HG03354 (cell line): ENCODE measurements at regions not wholly inside any gene's neighbourhood (a gene's known extent, or its start where the extent isn't known, plus 50 kb on each side); places are given as distances from the start of the nearest gene placed in this dataset.
"Not testable (repeated sequence)": the region's sequence is repeated elsewhere in the genome, so short reads cannot be mapped to it uniquely, and the experiment has no call there.

Experiments
- ATAC-seq: cut with Tn5 transposase; IDR thresholded peaks from one replicate; pipeline ENCODE4 v1.9.1; 2021; ENCODE audit warnings: mild to moderate bottlenecking; ENCODE audit not compliant: unreplicated experiment, poor library complexity, severe bottlenecking

DNA sequence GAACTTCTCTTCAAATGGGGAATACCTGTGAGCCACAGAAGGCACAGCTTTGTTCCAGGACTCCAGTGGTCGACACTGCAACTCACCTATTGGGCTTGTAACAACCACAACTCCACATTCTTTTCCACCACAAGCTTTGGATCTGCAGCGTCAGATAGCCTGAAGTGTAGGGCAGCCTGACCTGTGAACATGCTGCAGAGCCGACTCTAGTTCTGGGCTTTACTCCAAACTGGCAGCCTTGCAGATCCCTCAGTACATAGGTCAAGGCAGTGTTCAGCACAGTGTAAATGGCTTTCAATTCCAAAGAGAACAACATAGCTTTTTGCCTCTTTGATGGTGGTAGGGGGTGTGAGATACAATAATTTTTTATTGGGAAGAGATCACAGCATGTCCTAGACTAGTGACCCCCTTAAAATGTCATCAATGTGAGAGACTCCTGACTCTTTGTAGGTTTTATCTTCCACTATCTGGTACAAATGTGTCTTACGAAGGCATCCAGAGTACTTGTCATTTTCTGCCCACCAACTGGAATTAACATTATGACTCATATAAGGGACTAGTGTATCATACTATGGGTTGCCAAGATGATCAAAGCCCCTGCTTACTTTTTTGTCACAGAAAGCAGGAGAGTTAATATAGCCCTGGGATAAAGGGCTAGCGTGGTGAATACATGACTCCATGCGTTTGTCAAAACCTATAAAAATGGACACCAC, 149.8 kb downstream of the COPS8 start:
- ATAC-seq, result no peak

DNA sequence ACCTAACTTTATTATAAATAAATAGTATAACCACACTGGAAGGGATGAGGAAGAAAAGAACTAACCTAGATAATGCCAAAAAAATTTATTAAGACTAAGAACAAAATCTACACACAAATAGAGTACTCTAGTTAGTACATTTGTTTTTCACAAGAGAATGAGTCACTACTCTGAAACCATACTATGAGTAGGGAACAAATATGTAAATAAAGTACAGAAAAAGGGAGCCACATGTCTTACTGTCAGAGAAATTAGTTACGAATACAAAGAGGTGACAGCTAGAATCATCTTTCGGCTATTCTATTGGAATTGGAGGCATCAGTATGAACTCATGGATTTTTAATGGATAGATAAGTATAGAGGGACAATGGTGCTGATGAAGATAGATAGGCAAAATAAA, 150.5 kb downstream of the COPS8 start:
- no peak for ATAC-seq

DNA sequence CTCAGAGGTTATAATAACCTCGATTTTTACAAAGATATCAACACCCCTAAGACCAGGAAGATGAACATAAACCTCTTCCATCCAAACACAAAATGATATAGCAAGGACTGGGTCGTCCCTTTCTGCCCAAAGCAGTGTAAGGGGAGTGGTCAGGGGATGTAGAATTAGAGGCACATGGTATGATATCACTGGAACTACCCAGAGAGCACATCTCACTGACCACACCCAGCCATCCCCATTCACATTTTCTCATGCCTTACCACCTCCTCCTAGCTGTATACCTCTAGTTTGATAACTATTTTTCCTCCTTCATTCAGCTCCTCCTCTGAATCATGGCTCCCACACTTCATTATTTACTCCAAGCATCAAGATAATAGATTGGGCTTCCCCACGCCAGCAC, 152.6 kb downstream of the COPS8 start:
- ATAC-seq, result no peak

DNA sequence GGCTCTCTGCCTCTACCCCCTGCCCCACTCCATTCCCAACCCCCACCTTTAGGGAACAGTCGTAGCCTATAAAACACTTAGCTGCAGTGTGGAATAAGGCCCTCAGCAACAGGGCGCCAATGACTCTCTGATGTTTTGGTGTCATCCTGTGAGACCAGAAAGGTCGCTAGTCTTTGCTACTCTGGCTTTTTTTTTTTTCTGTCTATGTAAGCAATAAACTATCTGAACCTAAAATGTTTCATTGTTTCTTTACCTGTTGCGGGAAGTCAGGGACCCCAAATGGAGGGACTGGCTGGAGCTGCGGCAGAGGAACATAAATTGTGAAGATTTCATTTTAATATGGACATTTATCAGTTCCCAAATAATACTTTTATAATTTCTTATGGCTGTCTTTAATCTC, 154.6 kb downstream of the COPS8 start:
- no peak for ATAC-seq

DNA sequence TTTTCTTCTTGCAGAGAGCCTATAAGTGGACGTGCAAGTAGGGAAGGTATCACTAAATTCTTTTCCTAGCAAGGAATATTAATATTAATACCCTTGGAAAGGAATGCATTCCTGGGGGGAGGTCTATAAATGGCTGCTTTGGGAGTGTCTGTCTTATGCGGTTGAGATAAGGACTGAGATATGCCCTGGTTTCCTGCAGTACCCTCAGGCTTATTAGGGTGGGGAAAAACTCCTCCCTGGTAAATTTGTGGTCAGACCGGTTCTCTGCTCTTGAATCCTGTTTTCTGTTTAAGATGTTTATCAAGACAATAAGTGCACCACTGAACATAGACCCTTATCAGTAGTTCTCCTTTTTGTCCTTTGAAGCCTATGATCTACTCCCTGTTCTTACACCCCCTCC, 155.2 kb downstream of the COPS8 start:
- not testable (repeated sequence) for ATAC-seq

DNA sequence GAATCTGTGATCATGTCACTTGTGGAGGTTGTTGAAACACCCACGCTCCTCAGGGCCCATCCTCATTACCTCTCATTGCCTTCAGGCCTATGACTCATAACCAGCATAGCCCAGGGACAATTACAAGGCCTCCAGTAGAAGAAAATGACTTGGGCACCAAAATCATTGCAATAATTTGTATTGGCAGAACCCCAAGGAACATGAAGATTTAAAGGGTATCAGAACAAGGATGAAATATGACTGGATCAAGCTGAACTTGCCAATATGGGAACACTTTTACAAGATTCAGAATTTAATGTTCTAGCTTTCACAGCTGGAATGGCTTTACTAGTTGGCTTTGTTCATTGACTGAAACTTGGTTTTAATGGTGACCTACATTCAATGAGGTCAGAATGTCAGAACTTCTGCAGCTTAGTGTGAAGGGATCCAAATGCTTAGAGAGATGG, 156.4 kb downstream of the COPS8 start:
- ATAC-seq, result no peak

DNA sequence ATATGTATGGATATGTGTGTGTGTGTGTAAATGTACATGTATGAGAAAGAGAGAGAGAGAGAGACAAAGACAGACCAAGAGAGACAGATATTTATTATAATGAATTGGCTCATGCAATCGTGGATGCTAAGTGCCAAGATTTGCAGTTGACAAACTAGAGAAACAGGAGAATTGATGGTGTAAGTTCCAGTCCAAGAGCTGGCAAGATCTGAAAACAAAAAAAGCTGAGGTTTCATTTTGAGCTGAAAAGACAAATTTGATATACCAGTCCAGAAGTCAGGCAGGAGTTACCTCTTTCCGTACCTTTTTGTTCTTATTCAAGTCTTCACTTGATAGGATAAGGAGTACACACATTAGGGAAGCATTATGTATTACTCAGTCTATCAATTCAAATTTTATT, 157.8 kb downstream of the COPS8 start:
- ATAC-seq, result no peak

DNA sequence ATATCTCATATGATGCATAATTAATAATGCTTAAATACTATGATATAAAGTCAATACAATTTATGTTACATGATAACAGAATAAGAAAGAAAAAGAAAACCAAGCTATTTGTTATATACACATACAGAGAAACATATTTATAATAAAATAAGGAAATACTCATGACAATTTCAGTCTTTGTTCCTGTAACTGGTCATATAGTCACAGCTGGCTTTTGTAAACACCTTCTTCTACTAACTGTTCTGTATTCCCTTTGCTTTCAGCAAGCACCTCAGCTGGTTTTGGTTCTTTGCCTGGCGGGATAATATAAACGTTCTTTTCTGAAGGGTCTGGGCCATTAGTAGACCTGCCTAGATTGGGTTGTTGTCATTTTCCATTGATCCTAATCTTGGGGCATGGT, 158.5 kb downstream of the COPS8 start:
- ATAC-seq, result no peak

DNA sequence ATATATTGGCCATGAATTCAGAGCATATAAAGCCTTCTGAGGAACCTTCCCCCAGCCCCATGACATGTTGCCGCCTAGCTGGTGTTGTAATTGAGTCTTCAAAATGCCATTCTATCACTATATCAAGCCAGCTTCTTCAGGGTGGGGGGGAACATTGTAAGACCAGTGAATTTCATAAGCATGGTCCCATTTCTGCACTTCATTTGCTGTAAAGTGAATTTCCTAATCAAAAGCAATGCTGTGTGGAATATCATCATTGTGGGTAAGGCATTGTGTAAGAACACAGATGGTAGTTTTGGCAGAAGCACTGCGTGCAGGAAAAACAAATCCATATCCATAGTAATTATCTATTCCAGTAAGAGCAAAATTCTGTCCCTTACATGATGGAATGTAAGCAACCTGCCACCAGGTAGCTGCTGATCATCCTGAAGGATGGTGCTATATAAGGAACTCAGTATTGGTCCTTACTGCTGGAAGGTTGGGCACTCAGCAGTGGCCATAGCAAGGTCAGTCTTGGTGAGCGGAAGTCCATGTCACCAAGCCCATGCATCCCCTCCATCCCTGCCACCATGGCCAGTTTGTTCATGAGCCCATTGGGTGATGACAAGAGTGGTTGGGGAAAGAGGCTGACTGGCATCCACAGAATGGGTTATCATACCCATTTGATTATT, 159.4 kb downstream of the COPS8 start:
- no peak for ATAC-seq

DNA sequence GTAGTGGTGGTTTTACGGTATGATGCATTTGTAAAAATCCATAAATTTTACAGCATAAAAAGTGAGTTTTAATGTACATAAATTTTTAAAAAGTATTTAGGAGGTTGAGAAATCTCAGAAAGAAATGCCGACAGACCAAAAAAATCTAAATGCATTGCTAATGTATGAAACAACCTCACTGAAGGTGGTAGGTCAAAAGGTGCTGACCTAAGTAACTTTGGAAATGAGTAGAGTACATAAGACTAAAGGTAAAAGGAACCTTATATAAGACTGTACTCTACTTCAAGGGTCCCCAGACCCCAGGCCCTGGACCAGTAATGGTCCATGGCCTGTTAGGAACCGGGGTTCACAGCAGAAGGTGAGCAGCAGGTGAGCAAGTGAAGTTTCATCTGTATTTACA, 163.4 kb downstream of the COL6A3 start:
- no peak for ATAC-seq

DNA sequence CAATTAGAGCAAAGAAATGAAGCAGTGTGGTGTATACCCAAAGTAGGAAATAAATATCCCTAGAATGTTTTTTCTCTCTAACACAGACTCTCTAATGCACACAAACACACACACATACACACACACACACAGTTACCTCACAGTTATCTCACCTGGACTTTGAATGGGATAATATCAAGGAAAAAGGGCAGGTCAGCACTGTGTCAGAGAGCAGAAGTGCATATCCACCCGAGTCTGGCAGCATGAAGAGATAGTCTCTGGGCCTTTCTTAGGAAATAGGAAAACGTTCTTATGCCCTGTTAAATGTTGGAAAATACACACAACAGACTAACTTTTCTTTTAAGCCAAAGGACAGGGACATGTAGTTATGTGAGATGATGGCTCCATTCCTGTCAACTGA, 162.0 kb downstream of the COL6A3 start:
- no peak for ATAC-seq

DNA sequence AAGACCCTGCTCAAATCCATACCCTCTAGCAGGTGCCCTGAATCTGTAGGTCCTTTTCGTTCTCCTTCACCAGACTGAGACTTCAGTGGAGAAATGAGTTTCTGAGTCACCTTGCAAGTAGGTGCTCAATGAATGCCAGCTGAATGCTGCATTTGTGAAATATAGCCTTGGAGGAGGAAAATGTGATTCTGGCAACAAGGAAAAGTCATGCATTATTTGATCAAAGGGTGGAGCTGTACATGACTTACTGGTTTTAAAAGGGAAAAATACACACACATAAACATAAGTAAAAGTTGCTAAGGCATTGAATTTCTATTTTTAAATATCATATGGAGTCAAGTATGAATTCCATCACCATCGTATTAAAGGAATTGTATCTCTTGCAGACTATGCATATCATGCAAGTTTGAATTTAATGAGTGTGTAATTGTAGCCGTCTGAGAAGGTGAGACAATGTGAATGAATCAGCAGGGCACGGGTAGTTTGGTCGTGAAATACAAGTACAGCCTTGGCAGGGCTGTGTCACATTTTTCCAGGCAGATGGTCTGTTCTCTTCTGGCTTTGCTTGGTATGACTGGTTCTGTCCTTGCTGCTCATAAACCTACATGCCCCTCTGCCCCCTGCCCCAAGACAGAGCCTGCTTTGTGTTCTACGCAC, 160.8 kb downstream of the COL6A3 start:
- no peak for ATAC-seq

DNA sequence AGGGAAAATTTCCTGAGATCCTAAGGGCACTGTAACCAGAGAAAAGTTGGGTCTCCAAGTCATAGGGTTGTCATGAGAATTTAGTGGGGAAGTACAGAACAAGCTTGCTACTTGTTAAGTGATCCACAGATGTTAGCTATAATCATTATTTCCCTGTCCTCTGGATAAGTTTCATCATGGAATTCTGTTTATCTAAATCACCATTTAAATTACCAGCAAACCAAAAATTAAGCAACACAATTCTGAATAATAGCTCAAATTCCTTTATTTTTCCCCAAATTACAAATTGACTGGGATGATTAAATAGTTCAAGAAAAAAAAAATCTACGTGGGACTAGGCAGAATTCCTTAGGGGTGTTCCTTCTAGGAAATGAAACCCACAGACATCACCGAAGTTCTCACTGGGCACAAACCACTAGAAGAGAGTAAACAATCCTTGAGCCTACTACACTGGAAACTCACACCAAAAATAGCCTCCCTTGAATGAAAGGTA, 159.5 kb downstream of the COL6A3 start:
- no peak for ATAC-seq

DNA sequence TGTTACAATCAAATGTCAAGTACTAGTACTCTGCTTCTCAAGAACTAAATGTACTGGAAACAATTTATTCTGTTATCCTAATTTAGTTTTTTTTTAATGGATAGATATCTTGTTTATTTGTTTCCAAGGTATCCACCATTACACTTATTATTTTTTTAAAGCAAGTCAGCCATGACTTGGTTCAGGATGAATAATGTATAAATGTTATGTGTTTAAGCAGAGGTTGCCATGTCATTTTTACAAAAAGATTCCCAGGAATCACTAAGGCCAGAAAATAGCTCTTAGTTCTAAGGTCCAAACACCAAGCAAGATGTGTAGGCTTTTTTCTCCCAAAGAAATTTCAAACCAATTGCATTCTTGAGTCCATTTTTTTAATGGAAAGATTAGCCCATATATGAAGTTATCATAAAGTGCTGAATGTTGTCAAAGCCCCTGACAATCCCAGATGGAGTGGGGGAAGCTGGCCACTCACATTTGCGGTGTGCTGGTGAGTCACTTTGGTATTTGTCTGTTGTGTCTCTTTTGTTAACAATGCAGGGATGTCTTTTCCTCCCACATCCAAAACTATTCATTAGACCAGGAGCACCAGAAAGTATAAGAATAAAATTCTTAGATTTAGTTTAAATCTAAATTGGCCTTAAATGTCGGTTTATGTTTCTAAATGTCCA, 158.9 kb downstream of the COL6A3 start:
- no peak for ATAC-seq

DNA sequence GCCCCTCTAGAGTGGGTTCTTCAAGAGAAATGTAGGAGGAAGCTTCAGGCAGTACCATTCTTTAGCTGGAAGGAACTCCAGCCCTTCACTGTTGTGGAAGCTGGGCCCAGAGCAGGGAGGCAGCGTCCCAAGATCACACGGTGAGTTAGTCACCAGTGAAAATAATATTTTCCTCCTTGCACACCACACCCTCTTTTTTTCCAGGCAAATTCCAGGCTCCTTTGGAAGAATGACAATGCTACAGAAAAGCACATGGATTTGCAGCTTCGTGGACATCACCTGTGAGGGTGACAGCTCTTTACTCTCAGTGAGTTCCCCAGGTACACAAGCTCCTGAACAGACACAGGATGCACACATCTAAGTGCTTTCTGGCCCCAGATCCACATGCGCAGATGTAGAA, 157.1 kb downstream of the COL6A3 start:
- ATAC-seq, result no peak

DNA sequence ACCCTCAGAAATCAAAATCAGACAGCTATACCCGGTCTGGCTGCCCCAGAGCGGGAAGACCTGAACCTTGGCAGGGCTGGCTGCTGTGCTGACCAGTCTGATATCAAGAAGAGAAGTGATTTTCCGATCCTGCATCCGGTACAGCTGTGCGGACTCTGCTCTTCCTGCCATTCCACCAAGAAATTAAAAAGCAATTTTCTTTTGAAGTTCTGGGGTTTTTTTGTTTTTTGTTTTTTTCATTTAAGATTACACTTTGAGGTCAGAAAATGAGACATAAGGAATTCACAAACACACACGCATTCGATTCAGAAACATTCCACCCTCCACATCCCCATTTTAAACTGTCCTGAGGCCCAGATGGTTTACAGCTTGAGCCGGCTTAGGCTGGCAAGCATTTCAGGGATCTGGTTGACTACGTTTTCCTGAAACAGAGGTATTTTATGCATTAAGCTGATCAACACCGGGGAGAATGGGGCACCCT, 156.5 kb downstream of the COL6A3 start:
- ATAC-seq, result no peak

DNA sequence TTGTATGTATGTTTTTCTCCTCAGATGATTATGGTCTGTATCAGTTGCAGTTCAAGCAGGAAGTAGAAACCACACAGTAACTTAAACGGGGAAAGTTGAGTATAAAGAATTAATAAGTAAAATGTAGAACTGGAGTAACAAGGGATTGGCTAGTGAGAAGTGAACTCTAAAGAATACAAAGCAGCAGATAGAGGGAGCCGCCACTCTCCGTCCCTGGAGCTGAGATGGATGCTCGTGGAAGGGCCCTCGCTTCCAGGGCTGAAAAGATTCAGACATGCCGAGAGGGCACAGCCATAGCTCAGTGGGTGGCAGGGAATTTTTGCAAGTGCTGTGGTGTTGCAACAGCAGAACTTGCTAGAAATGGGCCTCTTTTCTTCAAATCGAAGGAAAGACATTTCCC, 155.8 kb downstream of the COL6A3 start:
- no peak for ATAC-seq

DNA sequence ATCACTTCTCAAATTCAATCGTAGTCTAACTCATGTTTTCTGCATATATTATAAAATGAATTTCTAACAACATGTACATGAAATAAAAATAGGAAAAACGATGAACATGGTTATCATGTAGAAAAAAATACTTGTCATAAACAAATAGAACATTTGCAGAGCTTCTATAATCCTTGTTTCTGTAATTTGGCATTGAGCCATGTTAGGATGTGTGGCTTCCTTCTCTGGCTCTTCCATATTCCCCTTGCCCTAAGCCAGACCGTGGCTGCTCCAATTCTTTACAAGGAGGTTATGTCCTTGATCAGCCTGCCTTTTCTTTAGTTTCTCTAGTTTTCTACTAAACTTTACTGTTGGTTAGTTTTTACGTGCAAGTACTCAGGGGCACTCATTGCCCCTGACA, 155.3 kb downstream of the COL6A3 start:
- ATAC-seq, result no peak

DNA sequence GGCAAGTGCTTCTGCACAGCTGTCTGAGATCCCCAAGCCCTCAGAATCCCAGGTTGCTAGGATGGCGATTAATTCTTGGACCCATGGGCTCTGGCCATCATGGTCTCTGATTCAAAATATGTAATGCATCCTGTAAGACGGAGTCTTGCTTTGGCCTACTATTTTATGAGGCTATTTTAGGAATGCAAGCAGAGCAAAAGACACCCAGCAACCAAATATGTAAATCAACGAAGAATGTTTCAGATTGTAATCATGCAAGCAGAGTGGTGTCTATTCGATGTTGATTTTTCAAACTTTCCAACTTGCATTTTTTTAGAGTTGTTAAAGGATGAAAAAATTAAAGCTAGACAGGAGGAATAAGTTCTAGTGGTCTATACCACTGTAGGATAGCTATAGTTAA, 154.8 kb downstream of the COL6A3 start:
- no peak for ATAC-seq

DNA sequence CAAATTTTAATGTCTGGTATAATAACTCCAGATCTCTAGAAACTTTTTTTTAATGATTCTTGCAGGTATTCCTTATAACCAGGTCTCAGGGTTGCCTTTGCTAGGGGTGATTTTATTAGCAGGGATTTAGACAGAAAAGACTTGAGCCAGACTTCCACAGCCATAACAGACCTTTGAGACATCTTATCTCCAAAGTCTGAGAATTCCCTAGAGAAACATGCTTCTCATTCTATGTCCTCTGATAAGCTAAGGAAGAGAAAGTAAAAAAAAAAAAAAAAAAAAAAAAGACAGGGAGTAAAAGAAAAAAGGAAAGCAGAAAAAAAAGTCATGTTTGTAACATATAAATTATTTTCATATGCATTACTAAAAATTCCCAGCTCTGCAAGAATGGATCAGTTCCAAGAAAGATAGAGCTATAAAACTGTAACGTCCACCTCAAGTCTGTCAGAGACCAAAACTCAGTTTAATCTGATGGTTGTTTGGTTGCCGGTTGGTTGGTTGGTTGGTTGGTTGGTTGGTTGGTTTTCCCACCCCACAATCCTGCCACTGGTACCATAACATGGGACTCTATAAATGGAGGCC, 153.8 kb downstream of the COL6A3 start:
- ATAC-seq, result no peak
